Panc1 (cell line): ENCODE measurements at regions not wholly inside any gene's neighbourhood (a gene's known extent, or its start where the extent isn't known, plus 50 kb on each side); places are given as distances from the start of the nearest gene placed in this dataset.

ENCODE experiments used
- ATAC-seq: fragments of 200-7000 bp; cut with Tn5 transposase; 2 replicates; pipeline ENCODE4 v1.9.1; 2020; ENCODE audit warnings: mild to moderate bottlenecking, moderate library complexity
- BruUV-seq: library from RNA; stranded (reverse); fragments of 400-500 nt; replicated peaks from 2 replicates; lab custom pipeline; 2021; lab: Mats Ljungman, UMichigan
- CTCF ChIA-PET: fragments of 300-600 bp; sonication (Branson Sonifier 250); formaldehyde crosslinking; loops from one replicate; lab custom pipeline; 2022; ENCODE audit warnings: antibody characterized with exemption; lab: Charles Lee
- POLR2A ChIA-PET: fragments of 300-600 bp; sonication (Branson Sonifier 250); formaldehyde crosslinking; loops from one replicate; lab custom pipeline; 2022; ENCODE audit warnings: antibody characterized with exemption; lab: Charles Lee
- DNase-seq: peaks from one replicate; pipeline ENCODE4 v3.0.0-alpha.2; 2010; ENCODE audit warnings: low read depth, low spot score
- H3K27ac ChIP-seq: 2 replicates; pipeline ENCODE4 v1.5.1; 2011; ENCODE audit warnings: mild to moderate bottlenecking, low read length, inconsistent platforms
- H3K27me3 ChIP-seq: fragments of 200-500 bp; sonication (Bioruptor generic); 2 replicates; pipeline ENCODE4 v1.6.0; 2014; ENCODE audit warnings: low read length, inconsistent platforms; ENCODE audit not compliant: control insufficient read depth, insufficient read depth
- H3K36me3 ChIP-seq: fragments of 200-500 bp; sonication (Bioruptor generic); 2 replicates; pipeline ENCODE4 v1.5.1; 2014; ENCODE audit warnings: inconsistent platforms, mild to moderate bottlenecking, low read length, moderate library complexity; ENCODE audit not compliant: control insufficient read depth, insufficient read depth
- H3K4me1 ChIP-seq: 2 replicates; pipeline ENCODE4 v1.5.1; 2011; ENCODE audit warnings: inconsistent platforms, mild to moderate bottlenecking, low read length, moderate library complexity; ENCODE audit not compliant: control insufficient read depth, insufficient read depth
- H3K4me3 ChIP-seq, 2 experiments: 2 replicates each; pipeline ENCODE4 v1.5.1; 2011 to 2012; ENCODE audit warnings: low read depth in 2 of 2, low read length in 2 of 2, mild to moderate bottlenecking in 2 of 2, inconsistent platforms in 1 of 2, moderate library complexity in 1 of 2
- H3K9me3 ChIP-seq: fragments of 200-500 bp; sonication (Bioruptor generic); 2 replicates; pipeline ENCODE4 v1.5.1; 2014; ENCODE audit warnings: low read depth, mild to moderate bottlenecking, inconsistent platforms, low read length, moderate library complexity; ENCODE audit not compliant: control insufficient read depth, insufficient read depth
- CTCF ChIP-seq: fragments of 450-650 bp; IDR thresholded peaks from 2 replicates; pipeline ENCODE4 v1.5.1; 2017; ENCODE audit warnings: mild to moderate bottlenecking
- POLR2AphosphoS5 ChIP-seq: IDR thresholded peaks from 2 replicates; pipeline ENCODE4 v1.6.1; 2012; ENCODE audit warnings: mild to moderate bottlenecking, low read depth, low read length, moderate library complexity
- SIN3A ChIP-seq: IDR thresholded peaks from 2 replicates; pipeline ENCODE4 v1.6.1; 2012; ENCODE audit warnings: low read depth, mild to moderate bottlenecking, low read length, moderate library complexity, borderline replicate concordance; ENCODE audit not compliant: insufficient read depth
- TCF7L2 ChIP-seq: IDR thresholded peaks from 2 replicates; pipeline ENCODE4 v1.6.1; 2011; ENCODE audit warnings: mild to moderate bottlenecking, low read depth, low read length, inconsistent platforms
- in situ Hi-C: cut with HindIII; loops from 2 replicates; pipeline ENCODE4 v1.10.0; 2016; ENCODE audit warnings: low sequenced_read_pairs, low pct_unique_long_range_greater_than_20kb
- intact Hi-C: fragments of 100-400 bp; cut with micrococcal nuclease; formaldehyde crosslinking; loops from one replicate; pipeline ENCODE4 v1.10.0; 2022; ENCODE audit not compliant: unreplicated experiment
- TF ChIP-seq, protein P1 (sequence below), 2 experiments: IDR thresholded peaks; 2 replicates each; pipeline ENCODE4 v1.6.1; 2011 to 2012; ENCODE audit warnings: low read depth in 2 of 2, control low read depth in 1 of 2, low read length in 1 of 2, mild to moderate bottlenecking in 1 of 2, moderate library complexity in 1 of 2; ENCODE audit not compliant: insufficient read depth in 1 of 2

DNA sequence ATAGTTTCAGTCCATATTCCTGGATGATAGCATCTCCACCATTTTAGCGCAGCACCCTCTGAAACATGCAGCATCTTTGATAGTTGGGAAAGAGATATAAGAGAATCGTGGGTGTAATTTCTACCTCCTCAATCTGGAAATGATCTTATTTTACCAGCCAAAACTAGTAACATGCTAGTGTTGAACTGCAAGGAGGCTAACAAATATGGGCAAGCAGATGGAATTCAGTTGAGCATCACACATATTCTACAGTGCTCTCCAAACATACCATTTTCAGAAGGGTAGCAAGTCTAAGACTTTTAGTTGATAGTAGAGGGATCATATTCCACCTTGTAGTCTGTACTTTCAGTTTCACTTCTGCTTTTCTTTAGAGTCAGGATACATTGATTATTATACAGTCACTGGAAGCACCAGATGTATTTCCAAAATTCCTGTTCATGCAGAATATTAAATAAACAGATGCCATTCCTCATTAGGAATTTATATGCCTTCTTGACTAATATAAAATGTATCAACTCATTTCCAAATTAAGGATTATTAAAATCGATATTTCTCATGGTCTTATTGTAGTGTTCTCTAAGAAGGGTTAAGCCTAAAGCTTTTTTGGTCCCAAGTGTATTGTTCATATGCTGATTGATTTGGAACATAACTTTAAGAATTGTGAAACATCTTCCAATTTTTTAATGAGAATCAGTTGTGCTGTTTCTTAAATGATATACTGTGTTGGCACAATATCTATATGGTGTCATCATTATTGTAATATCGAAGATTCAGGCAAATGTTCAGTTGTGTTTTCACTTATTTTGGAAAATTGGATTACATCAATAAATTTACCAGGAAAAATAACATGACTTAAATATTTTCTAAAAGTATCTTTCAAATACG, 362.0 kb downstream of the CENPW start:
- peak overlapping the region in 1 of 2 experiments; percentile 14; a peak in 1 of 4 replicates for H3K4me3 ChIP-seq
- no peak for ATAC-seq

GRCh38 chr6:126716032-126716431, 376.1 kb downstream of the CENPW start:
- ATAC-seq (no peak), DNase-seq (no peak)
- TF ChIP-seq SIN3A (no peak), TCF7L2 (no peak), POLR2AphosphoS5 (no peak), CTCF (no peak)
- TF ChIP-seq, protein P1, sequence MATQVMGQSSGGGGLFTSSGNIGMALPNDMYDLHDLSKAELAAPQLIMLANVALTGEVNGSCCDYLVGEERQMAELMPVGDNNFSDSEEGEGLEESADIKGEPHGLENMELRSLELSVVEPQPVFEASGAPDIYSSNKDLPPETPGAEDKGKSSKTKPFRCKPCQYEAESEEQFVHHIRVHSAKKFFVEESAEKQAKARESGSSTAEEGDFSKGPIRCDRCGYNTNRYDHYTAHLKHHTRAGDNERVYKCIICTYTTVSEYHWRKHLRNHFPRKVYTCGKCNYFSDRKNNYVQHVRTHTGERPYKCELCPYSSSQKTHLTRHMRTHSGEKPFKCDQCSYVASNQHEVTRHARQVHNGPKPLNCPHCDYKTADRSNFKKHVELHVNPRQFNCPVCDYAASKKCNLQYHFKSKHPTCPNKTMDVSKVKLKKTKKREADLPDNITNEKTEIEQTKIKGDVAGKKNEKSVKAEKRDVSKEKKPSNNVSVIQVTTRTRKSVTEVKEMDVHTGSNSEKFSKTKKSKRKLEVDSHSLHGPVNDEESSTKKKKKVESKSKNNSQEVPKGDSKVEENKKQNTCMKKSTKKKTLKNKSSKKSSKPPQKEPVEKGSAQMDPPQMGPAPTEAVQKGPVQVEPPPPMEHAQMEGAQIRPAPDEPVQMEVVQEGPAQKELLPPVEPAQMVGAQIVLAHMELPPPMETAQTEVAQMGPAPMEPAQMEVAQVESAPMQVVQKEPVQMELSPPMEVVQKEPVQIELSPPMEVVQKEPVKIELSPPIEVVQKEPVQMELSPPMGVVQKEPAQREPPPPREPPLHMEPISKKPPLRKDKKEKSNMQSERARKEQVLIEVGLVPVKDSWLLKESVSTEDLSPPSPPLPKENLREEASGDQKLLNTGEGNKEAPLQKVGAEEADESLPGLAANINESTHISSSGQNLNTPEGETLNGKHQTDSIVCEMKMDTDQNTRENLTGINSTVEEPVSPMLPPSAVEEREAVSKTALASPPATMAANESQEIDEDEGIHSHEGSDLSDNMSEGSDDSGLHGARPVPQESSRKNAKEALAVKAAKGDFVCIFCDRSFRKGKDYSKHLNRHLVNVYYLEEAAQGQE (IDR thresholded peaks at IDR 0.05; ENCODE audit: insufficient read depth in 1 of 2, low read depth in 2 of 2, low read length in 1 of 2) = no peak
- intact Hi-C loops = loop anchor here (1.0 kb wide), 1 partner anchor 36 kb away; no protein-coding TSS in a partner anchor
- H3K4me3 ChIP-seq = no peak overlapping the region
- H3K27me3 ChIP-seq = no peaks in the 10 kb centered on the region
- H3K9me3 ChIP-seq = no peaks in the 10 kb centered on the region
- POLR2A ChIA-PET = no interaction called here
- no peak overlapping the region for H3K27ac ChIP-seq
- H3K4me1 ChIP-seq = no peaks in the 10 kb centered on the region
- in situ Hi-C loops = no loop called here
- BruUV-seq = no TSS peak
- H3K36me3 ChIP-seq = no peaks in the 10 kb centered on the region
- CTCF ChIA-PET = no interaction called here

More for the DNA sequence above, 362.0 kb downstream of the CENPW start:
- no peaks in the 10 kb centered on the region for H3K4me1 ChIP-seq
- no TSS peak for BruUV-seq
- intact Hi-C loops (no loop called here), in situ Hi-C loops (no loop called here)
- TF ChIP-seq, protein P1 (IDR thresholded peaks at IDR 0.05; ENCODE audit: insufficient read depth in 1 of 2, low read depth in 2 of 2, low read length in 1 of 2) = no peak
- TF ChIP-seq SIN3A = no peak
- TF ChIP-seq TCF7L2 = no peak
- no peak for TF ChIP-seq CTCF
- no peak for TF ChIP-seq POLR2AphosphoS5
- CTCF ChIA-PET = no interaction called here
- DNase-seq = no peak
- POLR2A ChIA-PET = no interaction called here
- H3K36me3 ChIP-seq = no peaks in the 10 kb centered on the region
- H3K27me3 ChIP-seq = no peaks in the 10 kb centered on the region
- H3K27ac ChIP-seq = no peak overlapping the region
- peaks cover 3% of the 10 kb centered on the region; the same call in 1 of the 2 replicates for H3K9me3 ChIP-seq
